B cell (primary cell): ENCODE measurements at regions not wholly inside any gene's neighbourhood (a gene's known extent, or its start where the extent isn't known, plus 50 kb on each side); places are given as distances from the start of the nearest gene placed in this dataset.
A peak's percentile ranks its signal among the peaks of the same experiment; 100 is the strongest.

Experiments used
- ATAC-seq: fragments of 200-7000 bp; cut with Tn5 transposase; one replicate; pipeline ENCODE4 v1.10.0; 2021; ENCODE audit warnings: low read depth, mild to moderate bottlenecking, moderate number of reproducible peaks, moderate library complexity
- CTCF ChIA-PET: fragments of 350-600 bp; sonication (Branson Sonifier 250); formaldehyde crosslinking; loops from one replicate; lab custom pipeline; 2021; ENCODE audit warnings: antibody characterized with exemption, inconsistent platforms; lab: Charles Lee
- POLR2A ChIA-PET: fragments of 350-600 bp; sonication (Branson Sonifier 250); formaldehyde crosslinking; loops from one replicate; lab custom pipeline; 2021; ENCODE audit warnings: antibody characterized with exemption; lab: Charles Lee
- DNase-seq: peaks from one replicate; pipeline ENCODE4 v3.0.0; 2013
- H2AFZ ChIP-seq: 2 replicates; pipeline ENCODE4 v1.6.1; 2012; ENCODE audit warnings: mild to moderate bottlenecking, low read depth, low read length; ENCODE audit not compliant: insufficient read depth, poor library complexity, severe bottlenecking
- H3K27ac ChIP-seq, 2 donors: 1 replicate in 1 of 2; 2 replicates in 1 of 2; pipeline ENCODE4 v1.5.1; 2012 to 2013; ENCODE audit warnings: low read length in 2 of 2, mild to moderate bottlenecking in 2 of 2, moderate library complexity in 1 of 2
- H3K27me3 ChIP-seq, 4 experiments: fragments of 200-600 bp in 1 of 4; sonication (generic) in 1 of 4; replicated peaks in 1 of 4; 1 replicate in 2 of 4; 2 replicates in 2 of 4; pipeline versions ENCODE4 v1.6.1 to v1.7.0; 2013 to 2016; ENCODE audit warnings: low read length in 3 of 4, mild to moderate bottlenecking in 2 of 4, mixed read lengths in 1 of 4, moderate library complexity in 1 of 4; ENCODE audit not compliant: insufficient read depth in 4 of 4, control insufficient read depth in 3 of 4; ENCODE audit errors: control extremely low read depth in 1 of 4
- H3K36me3 ChIP-seq, 2 experiments: replicated peaks in 1 of 2; 1 replicate in 1 of 2; 2 replicates in 1 of 2; pipeline versions ENCODE4 v1.6.1 to v1.7.1; 2013; ENCODE audit warnings: low read length in 1 of 2; ENCODE audit not compliant: insufficient read depth in 2 of 2, control insufficient read depth in 1 of 2; ENCODE audit errors: control extremely low read depth in 1 of 2, extremely low read depth in 1 of 2
- H3K4me1 ChIP-seq, 2 donors: fragments of 200-600 bp in 1 of 2; sonication (generic) in 1 of 2; 1 replicate in 1 of 2; 2 replicates in 1 of 2; pipeline versions ENCODE4 v1.5.1 to v1.6.1; 2013 to 2017; ENCODE audit warnings: low read length in 2 of 2; ENCODE audit not compliant: control insufficient read depth in 2 of 2, insufficient read depth in 2 of 2
- H3K4me2 ChIP-seq: replicated peaks from 2 replicates; pipeline ENCODE3; 2012; ENCODE audit warnings: mild to moderate bottlenecking, low read depth, low read length; ENCODE audit not compliant: poor library complexity, severe bottlenecking
- H3K4me3 ChIP-seq, 5 experiments: fragments of 200-600 bp in 1 of 5; sonication (generic) in 1 of 5; 1 replicate in 3 of 5; 2 replicates in 2 of 5; pipeline versions ENCODE4 v1.5.1 to v1.7.0; 2011 to 2016; ENCODE audit warnings: low read length in 4 of 5, mild to moderate bottlenecking in 4 of 5, low read depth in 2 of 5, control low read depth in 1 of 5, moderate library complexity in 1 of 5; ENCODE audit not compliant: insufficient read depth in 1 of 5; ENCODE audit errors: control extremely low read depth in 1 of 5, extremely low read depth in 1 of 5
- H3K79me2 ChIP-seq: fragments of 200-600 bp; sonication (generic); one replicate; pipeline ENCODE4 v1.6.0; 2016; ENCODE audit warnings: low read length; ENCODE audit not compliant: control insufficient read depth, insufficient read depth
- H3K9ac ChIP-seq: fragments of 200-600 bp; sonication (generic); 2 replicates; pipeline ENCODE4 v1.6.1; 2017; ENCODE audit warnings: mild to moderate bottlenecking, low read length, moderate library complexity
- H3K9me3 ChIP-seq, 3 donors: one replicate each; pipeline versions ENCODE4 v1.6.1 to v1.7.1; 2013; ENCODE audit warnings: low read length in 2 of 3; ENCODE audit not compliant: control insufficient read depth in 2 of 3, insufficient read depth in 1 of 3; ENCODE audit errors: control extremely low read depth in 1 of 3
- H4K20me1 ChIP-seq: 2 replicates; pipeline ENCODE4 v1.6.0; 2012; ENCODE audit warnings: mild to moderate bottlenecking, low read length; ENCODE audit not compliant: insufficient read depth, control insufficient read depth, poor library complexity, severe bottlenecking
- H3K27ac Mint-ChIP-seq: one replicate; pipeline ENCODE4 v1.8.0; 2021; ENCODE audit warnings: mixed read lengths
- H3K27me3 Mint-ChIP-seq: one replicate; pipeline ENCODE4 v1.8.0; 2021; ENCODE audit warnings: mixed read lengths
- H3K4me1 Mint-ChIP-seq: one replicate; pipeline ENCODE4 v1.8.0; 2021; ENCODE audit warnings: mixed read lengths
- H3K4me3 Mint-ChIP-seq: one replicate; pipeline ENCODE4 v1.8.0; 2021; ENCODE audit warnings: mixed read lengths
- H3K9me3 Mint-ChIP-seq: one replicate; pipeline ENCODE4 v1.8.0; 2022; ENCODE audit warnings: mixed read lengths; ENCODE audit not compliant: insufficient read depth
- EZH2 ChIP-seq: IDR thresholded peaks from 2 replicates; pipeline ENCODE4 v1.6.1; 2012; ENCODE audit warnings: borderline replicate concordance, low read depth, mild to moderate bottlenecking, moderate library complexity, low read length; ENCODE audit not compliant: insufficient read depth, poor library complexity, severe bottlenecking
- WGBS: methylation state at CpG from one replicate; pipeline ENCODE4 v1.1.5; 2013; ENCODE audit warnings: missing lambda C conversion rate; ENCODE audit not compliant: insufficient coverage; 5-methylcytosine and 5-hydroxymethylcytosine counted together
- intact Hi-C: fragments of 100-400 bp; cut with micrococcal nuclease; formaldehyde crosslinking; loops from one replicate; pipeline ENCODE4 v1.10.0; 2022
- TF ChIP-seq, protein P1 (sequence below): fragments of 200-600 bp; IDR thresholded peaks from one replicate; pipeline ENCODE4 v1.8.0; 2022; ENCODE audit warnings: antibody characterized with exemption, mild to moderate bottlenecking

DNA sequence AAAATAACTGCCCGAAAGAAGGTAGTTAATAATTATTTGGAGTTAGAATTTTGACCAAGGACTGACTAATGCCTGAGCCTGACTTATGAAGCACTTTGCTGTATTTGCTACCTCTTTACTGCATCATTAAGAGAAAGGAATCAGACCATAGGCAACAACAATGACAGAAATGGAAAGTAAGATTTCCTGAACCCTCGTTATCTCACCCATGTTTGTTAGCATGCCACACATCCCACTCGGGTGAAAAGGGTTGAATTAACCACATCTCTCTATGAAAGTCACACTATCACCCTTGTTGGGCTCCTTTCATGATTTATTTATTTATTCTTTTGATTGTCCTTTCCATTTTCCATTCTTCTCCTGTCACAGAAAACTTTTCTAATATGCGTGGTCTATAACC is 59.6 kb downstream of the OLIG3 start:
- Histone ChIP-seq H3K4me2 (no peak overlapping the region), H3K9me3 (no peaks in the 10 kb centered on the region), H3K27me3 (no peaks in the 10 kb centered on the region), H3K4me3 (no peak overlapping the region), H3K9ac (no peak overlapping the region), H4K20me1 (no peaks in the 10 kb centered on the region), H3K27ac (no peak overlapping the region), H3K79me2 (no peaks in the 10 kb centered on the region), H3K36me3 (no peaks in the 10 kb centered on the region), H2AFZ (no peak overlapping the region), H3K4me1 (peaks cover 31% of the 10 kb centered on the region in 2 donors)
- ChIA-PET CTCF (no interaction called here), POLR2A (no interaction called here)
- Mint-ChIP-seq H3K9me3 (no peaks in the 10 kb centered on the region), H3K27ac (no peak overlapping the region), H3K4me1 (peaks cover 25% of the 10 kb centered on the region), H3K4me3 (no peak overlapping the region), H3K27me3 (no peaks in the 10 kb centered on the region)
- ATAC-seq (no peak), DNase-seq (no peak)
- intact Hi-C loops: loop anchor here (5.0 kb wide), 1 partner anchor 53 kb away; no protein-coding TSS in a partner anchor
- TF ChIP-seq, protein P1, sequence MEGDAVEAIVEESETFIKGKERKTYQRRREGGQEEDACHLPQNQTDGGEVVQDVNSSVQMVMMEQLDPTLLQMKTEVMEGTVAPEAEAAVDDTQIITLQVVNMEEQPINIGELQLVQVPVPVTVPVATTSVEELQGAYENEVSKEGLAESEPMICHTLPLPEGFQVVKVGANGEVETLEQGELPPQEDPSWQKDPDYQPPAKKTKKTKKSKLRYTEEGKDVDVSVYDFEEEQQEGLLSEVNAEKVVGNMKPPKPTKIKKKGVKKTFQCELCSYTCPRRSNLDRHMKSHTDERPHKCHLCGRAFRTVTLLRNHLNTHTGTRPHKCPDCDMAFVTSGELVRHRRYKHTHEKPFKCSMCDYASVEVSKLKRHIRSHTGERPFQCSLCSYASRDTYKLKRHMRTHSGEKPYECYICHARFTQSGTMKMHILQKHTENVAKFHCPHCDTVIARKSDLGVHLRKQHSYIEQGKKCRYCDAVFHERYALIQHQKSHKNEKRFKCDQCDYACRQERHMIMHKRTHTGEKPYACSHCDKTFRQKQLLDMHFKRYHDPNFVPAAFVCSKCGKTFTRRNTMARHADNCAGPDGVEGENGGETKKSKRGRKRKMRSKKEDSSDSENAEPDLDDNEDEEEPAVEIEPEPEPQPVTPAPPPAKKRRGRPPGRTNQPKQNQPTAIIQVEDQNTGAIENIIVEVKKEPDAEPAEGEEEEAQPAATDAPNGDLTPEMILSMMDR: no peak
- no peak for TF ChIP-seq EZH2
- no CpG with 5 or more reads among the region's 4 CpGs for WGBS

DNA sequence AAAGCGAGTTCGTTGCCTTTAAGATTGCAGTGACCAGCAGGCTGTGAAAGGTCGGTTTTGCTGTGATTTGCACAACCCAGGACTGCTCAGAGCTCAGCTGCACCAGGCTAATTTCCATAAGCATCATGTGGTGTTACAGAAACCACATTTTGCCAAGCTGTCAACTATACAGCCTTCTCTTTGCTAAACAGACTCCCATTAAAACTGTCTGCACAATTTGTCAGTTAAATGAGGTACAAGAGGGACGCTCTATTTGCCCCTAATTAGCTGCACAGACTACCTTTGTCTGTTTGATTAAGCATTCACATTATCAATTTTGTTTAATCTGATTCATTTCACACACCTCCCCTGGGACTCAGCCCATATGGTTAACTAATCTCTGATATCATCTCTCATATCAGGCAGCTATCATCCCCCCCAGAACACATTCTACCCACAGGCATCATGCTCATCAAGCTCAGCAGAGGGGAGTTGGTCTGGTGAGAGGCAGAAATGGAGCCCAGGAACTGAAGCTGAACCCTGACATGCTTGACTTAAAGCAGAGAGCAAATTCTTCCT is 62.1 kb downstream of the OLIG3 start:
- POLR2A ChIA-PET: no interaction called here
- intact Hi-C loops: loop anchor here (2.0 to 5.0 kb wide), 2 partner anchors 17 to 55 kb away; no protein-coding TSS in a partner anchor

More for the DNA sequence above, 62.1 kb downstream of the OLIG3 start:
- CTCF ChIA-PET: interaction anchor here (0.9 to 2.4 kb wide), 6 partner anchors 8 to 338 kb away, joined by 3 to 12 read pairs (median 4); no protein-coding TSS in a partner anchor
- Histone ChIP-seq H3K4me2 (peak overlapping the region; percentile 54), H3K9me3 (no peaks in the 10 kb centered on the region), H3K79me2 (no peaks in the 10 kb centered on the region), H2AFZ (no peak overlapping the region), H3K9ac (no peak overlapping the region), H4K20me1 (no peaks in the 10 kb centered on the region), H3K36me3 (no peaks in the 10 kb centered on the region), H3K27ac (no peak overlapping the region), H3K27me3 (no peaks in the 10 kb centered on the region), H3K4me3 (peak overlapping the region in 1 of 5 experiments; percentile 42), H3K4me1 (peaks cover 34 to 35% of the 10 kb centered on the region in 2 donors)
- Mint-ChIP-seq H3K9me3 (no peaks in the 10 kb centered on the region), H3K4me3 (peak overlapping the region; percentile 78), H3K27me3 (no peaks in the 10 kb centered on the region), H3K4me1 (peaks cover 34% of the 10 kb centered on the region), H3K27ac (peak overlapping the region; percentile 2)
- ATAC-seq (peak; percentile 67), DNase-seq (peak; percentile 64)
- TF ChIP-seq, protein P1: no peak
- TF ChIP-seq EZH2: no peak
- 4% methylated on average over 4 of the region's 4 CpGs for WGBS
